Astrocyte (in vitro differentiated cells and primary cell): ENCODE measurements at regions not wholly inside any gene's neighbourhood (a gene's known extent, or its start where the extent isn't known, plus 50 kb on each side); places are given as distances from the start of the nearest gene placed in this dataset.

Experiments used
- EZH2 ChIP-seq: IDR thresholded peaks from 2 replicates; pipeline ENCODE4 v1.6.1; 2012; ENCODE audit warnings: mild to moderate bottlenecking, low read length, inconsistent platforms; ENCODE audit not compliant: insufficient read depth
- TF ChIP-seq, protein P1 (sequence below): IDR thresholded peaks from 2 replicates; pipeline ENCODE4 v1.5.1; 2011; ENCODE audit warnings: low read depth, mild to moderate bottlenecking, inconsistent platforms, low read length, moderate library complexity; ENCODE audit not compliant: insufficient read depth

DNA sequence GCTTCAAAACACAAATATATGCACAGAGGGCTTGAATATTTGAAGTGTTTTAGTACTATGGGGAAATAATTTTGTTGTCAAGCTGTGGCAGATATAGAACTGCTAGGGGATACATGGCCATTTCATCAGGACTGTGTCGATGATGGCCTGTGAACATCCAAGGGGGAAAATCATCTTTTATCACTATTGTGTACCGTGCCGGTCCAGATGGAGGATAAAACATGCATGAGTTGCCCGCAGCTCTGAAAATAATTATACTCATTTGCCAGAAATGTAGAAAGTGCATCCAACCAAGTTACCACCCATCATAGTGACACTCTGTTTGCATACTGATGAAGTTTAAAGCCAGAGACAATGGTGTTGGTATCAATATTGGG is 405.9 kb downstream of the ZSWIM6 start:
- TF ChIP-seq, protein P1, sequence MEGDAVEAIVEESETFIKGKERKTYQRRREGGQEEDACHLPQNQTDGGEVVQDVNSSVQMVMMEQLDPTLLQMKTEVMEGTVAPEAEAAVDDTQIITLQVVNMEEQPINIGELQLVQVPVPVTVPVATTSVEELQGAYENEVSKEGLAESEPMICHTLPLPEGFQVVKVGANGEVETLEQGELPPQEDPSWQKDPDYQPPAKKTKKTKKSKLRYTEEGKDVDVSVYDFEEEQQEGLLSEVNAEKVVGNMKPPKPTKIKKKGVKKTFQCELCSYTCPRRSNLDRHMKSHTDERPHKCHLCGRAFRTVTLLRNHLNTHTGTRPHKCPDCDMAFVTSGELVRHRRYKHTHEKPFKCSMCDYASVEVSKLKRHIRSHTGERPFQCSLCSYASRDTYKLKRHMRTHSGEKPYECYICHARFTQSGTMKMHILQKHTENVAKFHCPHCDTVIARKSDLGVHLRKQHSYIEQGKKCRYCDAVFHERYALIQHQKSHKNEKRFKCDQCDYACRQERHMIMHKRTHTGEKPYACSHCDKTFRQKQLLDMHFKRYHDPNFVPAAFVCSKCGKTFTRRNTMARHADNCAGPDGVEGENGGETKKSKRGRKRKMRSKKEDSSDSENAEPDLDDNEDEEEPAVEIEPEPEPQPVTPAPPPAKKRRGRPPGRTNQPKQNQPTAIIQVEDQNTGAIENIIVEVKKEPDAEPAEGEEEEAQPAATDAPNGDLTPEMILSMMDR: no peak
- TF ChIP-seq EZH2: no peak
